CD4-positive, alpha-beta T cell (primary cell): ENCODE measurements at regions not wholly inside any gene's neighbourhood (a gene's known extent, or its start where the extent isn't known, plus 50 kb on each side); places are given as distances from the start of the nearest gene placed in this dataset.

ENCODE experiments used
- ATAC-seq: fragments of 200-7000 bp; cut with Tn5 transposase; one replicate; pipeline ENCODE4 v1.10.0; 2022; ENCODE audit warnings: mild to moderate bottlenecking; ENCODE audit not compliant: poor library complexity
- CTCF ChIA-PET: fragments of 350-600 bp; sonication (Branson Sonifier 250); formaldehyde crosslinking; loops from one replicate; lab custom pipeline; 2021; ENCODE audit warnings: antibody characterized with exemption, inconsistent platforms; lab: Charles Lee
- POLR2A ChIA-PET: fragments of 350-600 bp; sonication (Branson Sonifier 250); formaldehyde crosslinking; loops from one replicate; lab custom pipeline; 2021; ENCODE audit warnings: antibody characterized with exemption, inconsistent platforms; lab: Charles Lee
- DNase-seq, 14 experiments: peaks; one replicate each; pipeline ENCODE4 v3.0.0-alpha.2; 2013 to 2020; ENCODE audit warnings: mixed read lengths in 2 of 14
- H3K27ac ChIP-seq, 2 donors: one replicate each; pipeline versions ENCODE4 v1.5.1 to v1.7.0; 2013; ENCODE audit warnings: low read length in 2 of 2, low read depth in 1 of 2, mild to moderate bottlenecking in 1 of 2
- H3K27me3 ChIP-seq, 2 experiments: 1 replicate in 1 of 2; 2 replicates in 1 of 2; pipeline versions ENCODE4 v1.6.1 to v1.7.0; 2013; ENCODE audit warnings: low read length in 2 of 2, control low read depth in 1 of 2, mild to moderate bottlenecking in 1 of 2, moderate library complexity in 1 of 2; ENCODE audit not compliant: insufficient read depth in 2 of 2, control insufficient read depth in 1 of 2
- H3K36me3 ChIP-seq: one replicate; pipeline ENCODE4 v1.6.1; 2013; ENCODE audit warnings: low read length, control low read depth; ENCODE audit not compliant: insufficient read depth
- H3K4me1 ChIP-seq: one replicate; pipeline ENCODE4 v1.6.1; 2013; ENCODE audit warnings: low read length, control low read depth; ENCODE audit not compliant: insufficient read depth
- H3K4me3 ChIP-seq: one replicate; pipeline ENCODE4 v1.5.1; 2013; ENCODE audit warnings: mild to moderate bottlenecking, low read length, moderate library complexity
- H3K9me3 ChIP-seq, 2 experiments: 1 replicate in 1 of 2; 2 replicates in 1 of 2; pipeline versions ENCODE4 v1.6.1 to v1.7.0; 2013; ENCODE audit warnings: low read length in 2 of 2, mild to moderate bottlenecking in 2 of 2, control low read depth in 1 of 2, moderate library complexity in 1 of 2; ENCODE audit not compliant: control insufficient read depth in 1 of 2, insufficient read depth in 1 of 2
- H3K27ac Mint-ChIP-seq: one replicate; pipeline ENCODE4 v1.8.0; 2020; ENCODE audit warnings: mixed read lengths
- H3K27me3 Mint-ChIP-seq: one replicate; pipeline ENCODE4 v1.8.0; 2021; ENCODE audit warnings: mixed read lengths
- H3K36me3 Mint-ChIP-seq: one replicate; pipeline ENCODE4 v1.8.0; 2021; ENCODE audit warnings: low read depth, mixed read lengths
- H3K4me1 Mint-ChIP-seq: one replicate; pipeline ENCODE4 v1.8.0; 2021; ENCODE audit warnings: low read depth, mixed read lengths
- H3K4me3 Mint-ChIP-seq: one replicate; pipeline ENCODE4 v1.8.0; 2020; ENCODE audit warnings: mild to moderate bottlenecking, mixed read lengths
- H3K9me3 Mint-ChIP-seq: one replicate; pipeline ENCODE4 v1.8.0; 2020; ENCODE audit warnings: mixed read lengths
- intact Hi-C, 2 experiments: fragments of 100-400 bp; cut with DNase I in 1 of 2; cut with micrococcal nuclease in 1 of 2; formaldehyde crosslinking; loops; one replicate each; pipeline versions ENCODE4 v1.15.1 to v1.9.0; 2023 to 2025; cut with DNase I, micrococcal nuclease
- TF ChIP-seq, protein P1 (sequence below): fragments of 200-600 bp; IDR thresholded peaks from one replicate; pipeline ENCODE4 v1.8.0; 2022; ENCODE audit warnings: antibody characterized with exemption, mild to moderate bottlenecking

DNA sequence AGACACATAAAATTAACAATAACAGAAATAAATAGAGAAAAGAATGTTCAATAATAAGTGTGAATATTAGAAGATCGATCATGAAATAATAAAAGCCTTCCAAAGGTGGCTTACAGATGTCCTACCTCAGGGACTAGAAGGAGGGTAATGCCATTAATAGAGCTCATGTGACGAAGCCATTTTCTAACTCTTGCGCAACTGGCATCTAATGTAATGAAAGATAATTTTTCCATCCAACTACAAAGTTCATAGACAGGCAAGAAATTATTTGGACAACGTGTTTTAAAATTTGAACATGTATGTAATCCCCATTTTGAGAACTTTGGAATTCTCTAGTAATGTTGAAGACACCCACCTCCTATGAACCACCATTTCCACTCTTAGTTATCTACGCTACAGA, 1394.3 kb upstream of the LRRTM3 start:
- no peak overlapping the region for H3K27ac Mint-ChIP-seq
- ChIA-PET CTCF (no interaction called here), POLR2A (no interaction called here)
- Histone ChIP-seq H3K27ac (no peak overlapping the region), H3K36me3 (no peaks in the 10 kb centered on the region), H3K4me1 (no peaks in the 10 kb centered on the region), H3K9me3 (no peaks in the 10 kb centered on the region), H3K4me3 (no peak overlapping the region), H3K27me3 (no peaks in the 10 kb centered on the region)
- H3K9me3 Mint-ChIP-seq = peaks cover 8% of the 10 kb centered on the region
- H3K4me1 Mint-ChIP-seq = no peaks in the 10 kb centered on the region
- no peak for DNase-seq
- TF ChIP-seq, protein P1, sequence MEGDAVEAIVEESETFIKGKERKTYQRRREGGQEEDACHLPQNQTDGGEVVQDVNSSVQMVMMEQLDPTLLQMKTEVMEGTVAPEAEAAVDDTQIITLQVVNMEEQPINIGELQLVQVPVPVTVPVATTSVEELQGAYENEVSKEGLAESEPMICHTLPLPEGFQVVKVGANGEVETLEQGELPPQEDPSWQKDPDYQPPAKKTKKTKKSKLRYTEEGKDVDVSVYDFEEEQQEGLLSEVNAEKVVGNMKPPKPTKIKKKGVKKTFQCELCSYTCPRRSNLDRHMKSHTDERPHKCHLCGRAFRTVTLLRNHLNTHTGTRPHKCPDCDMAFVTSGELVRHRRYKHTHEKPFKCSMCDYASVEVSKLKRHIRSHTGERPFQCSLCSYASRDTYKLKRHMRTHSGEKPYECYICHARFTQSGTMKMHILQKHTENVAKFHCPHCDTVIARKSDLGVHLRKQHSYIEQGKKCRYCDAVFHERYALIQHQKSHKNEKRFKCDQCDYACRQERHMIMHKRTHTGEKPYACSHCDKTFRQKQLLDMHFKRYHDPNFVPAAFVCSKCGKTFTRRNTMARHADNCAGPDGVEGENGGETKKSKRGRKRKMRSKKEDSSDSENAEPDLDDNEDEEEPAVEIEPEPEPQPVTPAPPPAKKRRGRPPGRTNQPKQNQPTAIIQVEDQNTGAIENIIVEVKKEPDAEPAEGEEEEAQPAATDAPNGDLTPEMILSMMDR = no peak
- intact Hi-C loops = no loop called here
- H3K4me3 Mint-ChIP-seq = no peak overlapping the region
- H3K27me3 Mint-ChIP-seq = no peaks in the 10 kb centered on the region
- no peak for ATAC-seq
- no peaks in the 10 kb centered on the region for H3K36me3 Mint-ChIP-seq

- H3K9me3 ChIP-seq = no peaks in the 10 kb centered on the region
- TF ChIP-seq, protein P1 = no peak
- H3K4me1 ChIP-seq = no peaks in the 10 kb centered on the region
- Mint-ChIP-seq H3K27me3 (no peaks in the 10 kb centered on the region), H3K36me3 (no peaks in the 10 kb centered on the region), H3K4me3 (no peak overlapping the region), H3K4me1 (no peaks in the 10 kb centered on the region), H3K27ac (no peak overlapping the region), H3K9me3 (peaks cover 7% of the 10 kb centered on the region)
- ATAC-seq (no peak), DNase-seq (no peak)
- H3K4me3 ChIP-seq = no peak overlapping the region
- no peaks in the 10 kb centered on the region for H3K36me3 ChIP-seq
- intact Hi-C loops = no loop called here
- ChIA-PET CTCF (no interaction called here), POLR2A (no interaction called here)
- no peak overlapping the region for H3K27ac ChIP-seq
- H3K27me3 ChIP-seq = no peaks in the 10 kb centered on the region
These were observed 1391.1 kb upstream of the LRRTM3 start for GRCh38 chr10:65534771-65535170.

GRCh38 chr10:65544756-65545155, 1381.1 kb upstream of the LRRTM3 start:
- intact Hi-C loops = no loop called here
- POLR2A ChIA-PET = no interaction called here
- TF ChIP-seq, protein P1 = no peak
- Mint-ChIP-seq H3K27me3 (no peaks in the 10 kb centered on the region), H3K36me3 (no peaks in the 10 kb centered on the region), H3K4me3 (no peak overlapping the region), H3K9me3 (peaks cover 4% of the 10 kb centered on the region), H3K4me1 (no peaks in the 10 kb centered on the region), H3K27ac (no peak overlapping the region)
- no peaks in the 10 kb centered on the region for H3K36me3 ChIP-seq
- CTCF ChIA-PET = no interaction called here
- no peaks in the 10 kb centered on the region for H3K4me1 ChIP-seq
- ATAC-seq = no peak
- H3K27me3 ChIP-seq = no peaks in the 10 kb centered on the region
- H3K4me3 ChIP-seq = no peak overlapping the region
- no peak overlapping the region for H3K27ac ChIP-seq
- no peak for DNase-seq
- peaks cover 0 to 3% of the 10 kb centered on the region in 2 experiments for H3K9me3 ChIP-seq
